Suprapubic skin (tissue), 4 donors: ENCODE measurements at regions not wholly inside any gene's neighbourhood (a gene's known extent, or its start where the extent isn't known, plus 50 kb on each side); places are given as distances from the start of the nearest gene placed in this dataset.

ENCODE experiments used
- EP300 ChIP-seq: sonication (generic); formaldehyde crosslinking; IDR thresholded peaks from one replicate; pipeline ENCODE4 v1.6.1; 2017; ENCODE audit warnings: antibody characterized with exemption
- POLR2AphosphoS5 ChIP-seq, 3 donors: sonication (generic); formaldehyde crosslinking; IDR thresholded peaks; one replicate each; pipeline ENCODE4 v1.6.1; 2017; ENCODE audit warnings: antibody characterized with exemption in 3 of 3
- TF ChIP-seq, protein P1 (sequence below), 2 donors: fragments of 200-600 bp in 1 of 2; fragments of 450-650 bp in 1 of 2; sonication (generic) in 1 of 2; IDR thresholded peaks; one replicate each; pipeline ENCODE4 v1.5.1; 2016 to 2019; ENCODE audit warnings: antibody characterized with exemption in 2 of 2, mild to moderate bottlenecking in 1 of 2, moderate library complexity in 1 of 2

GRCh38 chr1:94676686-94677085, 135.1 kb upstream of the F3 start:
- no peak for TF ChIP-seq EP300
- TF ChIP-seq, protein P1, sequence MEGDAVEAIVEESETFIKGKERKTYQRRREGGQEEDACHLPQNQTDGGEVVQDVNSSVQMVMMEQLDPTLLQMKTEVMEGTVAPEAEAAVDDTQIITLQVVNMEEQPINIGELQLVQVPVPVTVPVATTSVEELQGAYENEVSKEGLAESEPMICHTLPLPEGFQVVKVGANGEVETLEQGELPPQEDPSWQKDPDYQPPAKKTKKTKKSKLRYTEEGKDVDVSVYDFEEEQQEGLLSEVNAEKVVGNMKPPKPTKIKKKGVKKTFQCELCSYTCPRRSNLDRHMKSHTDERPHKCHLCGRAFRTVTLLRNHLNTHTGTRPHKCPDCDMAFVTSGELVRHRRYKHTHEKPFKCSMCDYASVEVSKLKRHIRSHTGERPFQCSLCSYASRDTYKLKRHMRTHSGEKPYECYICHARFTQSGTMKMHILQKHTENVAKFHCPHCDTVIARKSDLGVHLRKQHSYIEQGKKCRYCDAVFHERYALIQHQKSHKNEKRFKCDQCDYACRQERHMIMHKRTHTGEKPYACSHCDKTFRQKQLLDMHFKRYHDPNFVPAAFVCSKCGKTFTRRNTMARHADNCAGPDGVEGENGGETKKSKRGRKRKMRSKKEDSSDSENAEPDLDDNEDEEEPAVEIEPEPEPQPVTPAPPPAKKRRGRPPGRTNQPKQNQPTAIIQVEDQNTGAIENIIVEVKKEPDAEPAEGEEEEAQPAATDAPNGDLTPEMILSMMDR (IDR thresholded peaks at IDR 0.05), result no peak
- TF ChIP-seq POLR2AphosphoS5 (IDR thresholded peaks at IDR 0.05), result no peak
